ENCODE measurements at regions not wholly inside any gene's neighbourhood (a gene's known extent, or its start where the extent isn't known, plus 50 kb on each side); places are given as distances from the start of the nearest gene placed in this dataset.

GRCh38 chr4:32147446-32148085 lies 1427.4 kb downstream of the PCDH7 start:
- TF ChIP-seq CTCF (IDR thresholded peaks at IDR 0.05), result no peak
- no peak for TF ChIP-seq POLR2A (IDR thresholded peaks at IDR 0.05)

Measured in adrenal gland (tissue), 5 donors.